ENCODE measurements at regions not wholly inside any gene's neighbourhood (a gene's known extent, or its start where the extent isn't known, plus 50 kb on each side); places are given as distances from the start of the nearest gene placed in this dataset.

DNA sequence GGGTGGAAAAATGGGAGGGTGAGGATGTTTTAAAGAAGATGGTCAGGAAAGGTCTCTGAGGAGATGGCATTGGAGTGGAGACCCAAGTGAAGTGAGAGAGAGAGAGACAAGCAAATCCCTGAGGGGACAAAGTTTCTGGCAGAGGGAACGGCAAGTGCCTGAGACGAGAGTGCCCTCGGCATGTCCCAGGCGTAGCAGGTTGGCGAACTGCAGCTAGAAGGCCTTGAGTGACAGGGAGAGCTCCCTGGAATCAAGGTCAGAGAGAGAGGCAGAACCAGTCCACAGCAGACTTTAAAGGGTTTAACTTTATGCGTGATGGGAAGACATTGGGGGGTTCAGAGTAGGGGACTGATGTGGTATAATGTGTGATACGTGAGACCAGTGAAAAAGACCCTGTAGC lies 150.2 kb upstream of the HAND2 start:
- no peaks in the 10 kb centered on the region for H3K36me3 ChIP-seq
- TF ChIP-seq EP300 (IDR thresholded peaks at IDR 0.05) (no peak), POLR2A (IDR thresholded peaks at IDR 0.05) (no peak), POLR2AphosphoS5 (IDR thresholded peaks at IDR 0.05) (no peak)
- TF ChIP-seq, protein P1, sequence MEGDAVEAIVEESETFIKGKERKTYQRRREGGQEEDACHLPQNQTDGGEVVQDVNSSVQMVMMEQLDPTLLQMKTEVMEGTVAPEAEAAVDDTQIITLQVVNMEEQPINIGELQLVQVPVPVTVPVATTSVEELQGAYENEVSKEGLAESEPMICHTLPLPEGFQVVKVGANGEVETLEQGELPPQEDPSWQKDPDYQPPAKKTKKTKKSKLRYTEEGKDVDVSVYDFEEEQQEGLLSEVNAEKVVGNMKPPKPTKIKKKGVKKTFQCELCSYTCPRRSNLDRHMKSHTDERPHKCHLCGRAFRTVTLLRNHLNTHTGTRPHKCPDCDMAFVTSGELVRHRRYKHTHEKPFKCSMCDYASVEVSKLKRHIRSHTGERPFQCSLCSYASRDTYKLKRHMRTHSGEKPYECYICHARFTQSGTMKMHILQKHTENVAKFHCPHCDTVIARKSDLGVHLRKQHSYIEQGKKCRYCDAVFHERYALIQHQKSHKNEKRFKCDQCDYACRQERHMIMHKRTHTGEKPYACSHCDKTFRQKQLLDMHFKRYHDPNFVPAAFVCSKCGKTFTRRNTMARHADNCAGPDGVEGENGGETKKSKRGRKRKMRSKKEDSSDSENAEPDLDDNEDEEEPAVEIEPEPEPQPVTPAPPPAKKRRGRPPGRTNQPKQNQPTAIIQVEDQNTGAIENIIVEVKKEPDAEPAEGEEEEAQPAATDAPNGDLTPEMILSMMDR (IDR thresholded peaks at IDR 0.05), result no peak
- H3K27me3 ChIP-seq, result no peaks in the 10 kb centered on the region
- DNase-seq, result no peak
- no peak overlapping the region for H3K27ac ChIP-seq
- intact Hi-C loops (cut with DNase I), result no loop called here
- WGBS, 2 donors, result 80 to 87% methylated on average over 7 of the region's 7 CpGs
- peaks cover 0 to 14% (median 10%) of the 10 kb centered on the region in 4 donors for H3K4me1 ChIP-seq
- no peaks in the 10 kb centered on the region for H3K9me3 ChIP-seq
- H3K4me3 ChIP-seq, result no peak overlapping the region

DNA sequence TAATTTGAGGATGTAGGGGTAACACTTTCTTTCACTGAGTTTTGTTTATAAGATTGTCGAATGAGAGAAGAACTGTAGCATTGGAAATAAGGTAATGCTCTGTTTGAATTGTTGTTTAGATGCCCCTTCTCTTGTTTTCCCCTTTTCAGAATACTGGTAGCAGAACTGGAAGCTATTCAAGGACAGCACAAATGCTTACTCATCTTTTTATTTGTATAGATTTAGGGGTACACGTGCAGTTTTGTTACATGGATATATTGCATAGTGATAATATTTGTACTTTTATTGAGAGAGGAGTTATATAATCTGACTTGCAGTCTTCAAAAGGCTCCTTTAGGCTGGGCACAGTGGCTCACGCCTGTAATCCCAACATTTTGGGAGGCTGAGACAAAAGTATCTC lies 145.4 kb upstream of the HAND2 start:
- Histone ChIP-seq H3K4me3 (no peak overlapping the region), H3K27me3 (no peaks in the 10 kb centered on the region), H3K4me1 (no peaks in the 10 kb centered on the region), H3K9me3 (no peaks in the 10 kb centered on the region), H3K27ac (no peak overlapping the region), H3K36me3 (no peaks in the 10 kb centered on the region)
- WGBS, 2 donors, result 68 to 75% methylated on average over 3 of the region's 3 CpGs
- TF ChIP-seq POLR2A (IDR thresholded peaks at IDR 0.05), result no peak
- TF ChIP-seq EP300 (IDR thresholded peaks at IDR 0.05), result no peak
- TF ChIP-seq POLR2AphosphoS5 (IDR thresholded peaks at IDR 0.05), result no peak
- TF ChIP-seq, protein P1 (IDR thresholded peaks at IDR 0.05), result no peak
- DNase-seq, result no peak
- intact Hi-C loops (cut with DNase I), result no loop called here

DNA sequence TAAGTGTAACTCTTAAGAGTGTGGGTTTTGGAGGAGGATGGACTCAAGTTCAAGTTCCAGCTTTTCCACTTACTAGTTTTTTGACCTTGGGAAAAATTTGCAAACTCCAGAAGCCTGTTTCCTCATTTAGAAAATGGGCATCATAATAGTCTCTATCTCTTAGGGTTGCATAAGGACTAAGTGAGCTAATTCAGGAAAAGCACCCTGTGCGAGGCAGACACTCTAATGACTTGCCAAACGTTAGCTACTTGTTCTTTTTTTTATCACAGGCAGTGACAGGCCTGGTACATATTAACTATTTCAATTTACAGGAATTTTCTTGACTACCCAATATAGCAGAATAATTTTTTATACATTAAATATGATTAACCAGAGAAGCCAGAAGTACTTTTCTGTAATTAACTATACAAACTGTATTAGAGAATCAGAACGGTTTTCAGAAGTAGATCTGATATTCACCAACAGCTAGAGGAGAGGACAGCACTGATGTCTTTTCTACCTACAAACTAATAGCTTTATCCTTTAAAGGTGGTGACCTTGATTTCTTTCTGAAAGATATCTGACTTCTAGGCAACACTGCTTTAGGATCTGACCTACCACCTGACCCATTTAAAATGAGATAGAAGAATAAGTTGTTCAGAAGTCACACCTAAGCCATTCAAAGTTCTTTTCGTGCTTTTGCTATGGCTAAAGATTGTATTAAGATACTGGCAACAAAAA lies 139.6 kb upstream of the HAND2 start:
- DNase-seq, result no peak
- TF ChIP-seq EP300 (IDR thresholded peaks at IDR 0.05) (no peak), POLR2A (IDR thresholded peaks at IDR 0.05) (no peak), POLR2AphosphoS5 (IDR thresholded peaks at IDR 0.05) (peak in 1 of 4 donors; percentile 10)
- 70 to 71% methylated on average over 4 of the region's 4 CpGs for WGBS, 2 donors
- H3K4me1 ChIP-seq, result peaks cover 0 to 7% (median 0%) of the 10 kb centered on the region in 4 donors
- no peak overlapping the region for H3K27ac ChIP-seq
- no peaks in the 10 kb centered on the region for H3K9me3 ChIP-seq
- H3K27me3 ChIP-seq, result no peaks in the 10 kb centered on the region
- intact Hi-C loops (cut with DNase I), result no loop called here
- no peak overlapping the region for H3K4me3 ChIP-seq
- no peaks in the 10 kb centered on the region for H3K36me3 ChIP-seq

DNA sequence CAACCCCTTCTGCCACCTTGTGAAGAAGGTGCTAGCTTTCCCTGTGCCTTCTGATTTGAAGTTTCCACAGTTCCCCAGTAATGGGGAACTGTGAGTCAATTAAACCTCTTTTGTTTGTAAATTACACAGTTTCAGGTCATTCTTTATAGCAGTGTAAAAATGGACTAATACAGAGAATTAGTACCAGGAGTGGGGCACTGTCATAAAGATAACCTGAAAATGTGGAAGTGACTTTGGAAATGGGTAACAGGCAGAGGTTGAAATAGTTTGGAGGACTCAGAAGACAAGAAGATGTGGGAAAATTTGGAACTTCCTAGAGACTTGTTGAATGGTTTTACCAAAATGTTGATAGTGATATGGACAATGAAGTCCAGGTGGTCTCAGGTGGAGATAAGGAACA lies 131.0 kb upstream of the HAND2 start:
- DNase-seq, result no peak
- Histone ChIP-seq H3K4me1 (no peaks in the 10 kb centered on the region), H3K4me3 (no peak overlapping the region), H3K27ac (no peak overlapping the region), H3K27me3 (no peaks in the 10 kb centered on the region), H3K9me3 (no peaks in the 10 kb centered on the region), H3K36me3 (no peaks in the 10 kb centered on the region)
- TF ChIP-seq POLR2A (IDR thresholded peaks at IDR 0.05) (no peak), POLR2AphosphoS5 (IDR thresholded peaks at IDR 0.05) (no peak), EP300 (IDR thresholded peaks at IDR 0.05) (no peak)
- TF ChIP-seq, protein P1 (IDR thresholded peaks at IDR 0.05), result no peak
- intact Hi-C loops (cut with DNase I), result no loop called here

DNA sequence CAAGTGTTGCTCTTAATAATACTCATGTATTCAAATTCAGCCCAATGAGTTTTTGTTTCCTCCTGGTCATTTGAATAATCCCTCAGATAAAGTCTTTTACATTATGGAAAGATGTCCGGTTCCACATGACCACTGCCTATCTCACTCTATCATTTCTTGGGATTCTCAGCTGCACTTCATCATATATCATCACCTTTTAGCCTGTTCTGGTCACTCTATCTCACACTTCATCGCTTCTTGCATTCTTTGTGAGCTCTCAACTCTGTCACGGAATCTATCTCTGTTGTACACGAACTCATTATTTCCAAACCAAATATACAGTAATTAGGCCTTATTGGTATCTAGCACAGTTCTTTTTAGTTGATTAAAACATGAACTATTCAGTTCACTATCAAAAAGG lies 126.9 kb upstream of the HAND2 start:
- no peaks in the 10 kb centered on the region for H3K9me3 ChIP-seq
- intact Hi-C loops (cut with DNase I), result loop anchor here (10.0 kb wide), 1 partner anchor 692 kb away; no protein-coding TSS in a partner anchor
- H3K36me3 ChIP-seq, result no peaks in the 10 kb centered on the region
- WGBS, 2 donors, result 95% methylated on average over 4 of the region's 4 CpGs
- H3K4me1 ChIP-seq, result peaks cover 0 to 14% (median 7%) of the 10 kb centered on the region in 4 donors
- DNase-seq, result no peak
- H3K27ac ChIP-seq, result no peak overlapping the region
- TF ChIP-seq EP300 (IDR thresholded peaks at IDR 0.05), result no peak
- H3K4me3 ChIP-seq, result no peak overlapping the region
- no peaks in the 10 kb centered on the region for H3K27me3 ChIP-seq
